ENCODE measurements at regions not wholly inside any gene's neighbourhood (a gene's known extent, or its start where the extent isn't known, plus 50 kb on each side); places are given as distances from the start of the nearest gene placed in this dataset.

DNA sequence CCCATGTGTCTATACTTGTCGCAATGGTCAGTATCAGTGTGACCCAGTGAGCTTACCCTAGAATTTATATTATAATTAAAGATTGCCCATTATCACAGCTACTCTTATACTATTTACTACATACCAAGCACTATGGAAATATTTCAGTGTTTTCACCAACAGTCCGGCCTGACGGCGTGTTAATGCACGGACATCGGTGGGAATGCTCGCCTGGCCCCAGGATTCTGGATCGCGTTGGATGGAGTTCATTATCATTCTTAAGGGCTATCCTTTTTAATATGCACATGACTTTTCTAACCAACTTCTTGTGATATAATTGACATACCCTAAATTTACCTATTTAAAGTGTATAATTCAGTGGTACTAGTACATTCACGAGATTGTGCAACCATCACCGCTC, 51.8 kb upstream of the AFDN start:
- no peak for DNase-seq (ENCODE audit: low read depth)

- DNase-seq (ENCODE audit: low read depth): no peak
These were observed 49.6 kb upstream of the AFDN start for GRCh38 chr6:167776906-167777627.

All from RPMI7951 (cell line).